Smooth muscle cell (in vitro differentiated cells): ENCODE measurements at regions not wholly inside any gene's neighbourhood (a gene's known extent, or its start where the extent isn't known, plus 50 kb on each side); places are given as distances from the start of the nearest gene placed in this dataset.

ENCODE experiments used
- DNase-seq: peaks from one replicate; lab custom pipeline; 2025; ENCODE audit not compliant: unreplicated experiment; lab: John Stamatoyannopoulos, UW
- H2AFZ ChIP-seq: fragments of 200-600 bp; sonication (generic); 2 replicates; pipeline ENCODE4 v1.6.0; 2016; ENCODE audit warnings: antibody characterized with exemption, low read depth, mild to moderate bottlenecking
- H3F3A ChIP-seq: fragments of 200-600 bp; sonication (generic); 2 replicates; pipeline ENCODE4 v1.6.0; 2017; ENCODE audit warnings: antibody characterized with exemption, low read depth
- H3K27ac ChIP-seq: fragments of 200-600 bp; sonication (generic); 2 replicates; pipeline ENCODE4 v1.5.1; 2016; ENCODE audit warnings: low read depth, mild to moderate bottlenecking
- H3K27me3 ChIP-seq: fragments of 200-600 bp; sonication (generic); 2 replicates; pipeline ENCODE4 v1.6.1; 2016; ENCODE audit warnings: low read depth, mild to moderate bottlenecking
- H3K36me3 ChIP-seq: fragments of 200-600 bp; sonication (generic); 2 replicates; pipeline ENCODE4 v1.5.1; 2016; ENCODE audit warnings: low read depth
- H3K4me1 ChIP-seq: fragments of 200-600 bp; sonication (generic); 2 replicates; pipeline ENCODE4 v1.5.1; 2016; ENCODE audit warnings: low read depth
- H3K4me2 ChIP-seq: fragments of 200-600 bp; sonication (generic); 2 replicates; pipeline ENCODE4 v1.6.0; 2016; ENCODE audit warnings: mild to moderate bottlenecking
- H3K4me3 ChIP-seq: fragments of 200-600 bp; sonication (generic); 2 replicates; pipeline ENCODE4 v1.5.1; 2016; ENCODE audit warnings: mild to moderate bottlenecking
- H3K79me2 ChIP-seq: fragments of 200-600 bp; sonication (generic); 2 replicates; pipeline ENCODE4 v1.6.0; 2016; ENCODE audit warnings: low read depth, mild to moderate bottlenecking
- H3K9ac ChIP-seq: fragments of 200-600 bp; sonication (generic); 2 replicates; pipeline ENCODE4 v1.6.0; 2016; ENCODE audit warnings: low read depth
- H3K9me3 ChIP-seq: fragments of 200-600 bp; sonication (generic); replicated peaks from 2 replicates; pipeline ENCODE4 v1.5.1; 2016; ENCODE audit warnings: low read depth
- H4K20me1 ChIP-seq: fragments of 200-600 bp; sonication (generic); 2 replicates; pipeline ENCODE4 v1.6.0; 2016; ENCODE audit warnings: low read depth
- WGBS: methylation state at CpG from one replicate; pipeline ENCODE4 v1.1.7; 2016; ENCODE audit warnings: low lambda C conversion rate; 5-methylcytosine and 5-hydroxymethylcytosine counted together
- TF ChIP-seq, protein P1 (sequence below): fragments of 200-600 bp; sonication (generic); IDR thresholded peaks from 2 replicates; pipeline ENCODE4 v1.5.1; 2017; ENCODE audit warnings: borderline replicate concordance, mild to moderate bottlenecking, antibody characterized with exemption; ENCODE audit not compliant: insufficient read depth, poor library complexity, severe bottlenecking

DNA sequence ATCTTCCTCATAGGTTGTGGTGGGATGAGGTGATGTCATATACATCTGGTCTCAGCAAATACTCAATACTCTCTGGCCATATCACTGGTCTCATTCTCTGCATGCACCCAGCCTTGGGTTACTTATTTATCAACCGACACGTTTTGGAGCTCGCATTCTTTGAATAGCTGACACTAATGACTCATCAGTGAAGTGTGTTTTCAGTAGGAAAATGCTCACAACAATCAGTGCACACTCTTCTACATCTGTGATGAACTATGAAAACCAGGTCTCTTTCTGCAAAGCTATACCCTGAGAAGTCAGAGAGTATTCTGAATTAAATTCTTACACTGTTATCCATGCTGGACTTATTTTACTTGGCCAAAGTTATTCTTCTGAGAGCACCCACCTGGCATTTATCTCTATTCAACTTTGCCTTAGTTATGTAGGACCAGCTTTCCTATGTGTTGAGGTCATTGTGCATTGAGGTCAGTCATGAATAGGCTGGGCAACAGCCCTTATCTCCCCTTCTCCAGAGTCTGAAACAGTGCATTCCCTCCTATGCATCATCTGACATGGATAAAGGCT lies 58.7 kb upstream of the DHX15 start:
- no peak overlapping the region for H3K9ac ChIP-seq
- no peaks in the 10 kb centered on the region for H3K9me3 ChIP-seq
- WGBS: 11% methylated on average over 3 of the region's 3 CpGs
- no peaks in the 10 kb centered on the region for H3K4me1 ChIP-seq
- H3F3A ChIP-seq: peaks cover 4% of the 10 kb centered on the region
- DNase-seq: no peak
- H3K27me3 ChIP-seq: no peaks in the 10 kb centered on the region
- H3K79me2 ChIP-seq: no peaks in the 10 kb centered on the region
- no peaks in the 10 kb centered on the region for H4K20me1 ChIP-seq
- peak overlapping the region; percentile 43 for H3K4me2 ChIP-seq
- no peak overlapping the region for H2AFZ ChIP-seq
- H3K36me3 ChIP-seq: no peaks in the 10 kb centered on the region
- peak overlapping the region; percentile 11 for H3K27ac ChIP-seq
- TF ChIP-seq, protein P1, sequence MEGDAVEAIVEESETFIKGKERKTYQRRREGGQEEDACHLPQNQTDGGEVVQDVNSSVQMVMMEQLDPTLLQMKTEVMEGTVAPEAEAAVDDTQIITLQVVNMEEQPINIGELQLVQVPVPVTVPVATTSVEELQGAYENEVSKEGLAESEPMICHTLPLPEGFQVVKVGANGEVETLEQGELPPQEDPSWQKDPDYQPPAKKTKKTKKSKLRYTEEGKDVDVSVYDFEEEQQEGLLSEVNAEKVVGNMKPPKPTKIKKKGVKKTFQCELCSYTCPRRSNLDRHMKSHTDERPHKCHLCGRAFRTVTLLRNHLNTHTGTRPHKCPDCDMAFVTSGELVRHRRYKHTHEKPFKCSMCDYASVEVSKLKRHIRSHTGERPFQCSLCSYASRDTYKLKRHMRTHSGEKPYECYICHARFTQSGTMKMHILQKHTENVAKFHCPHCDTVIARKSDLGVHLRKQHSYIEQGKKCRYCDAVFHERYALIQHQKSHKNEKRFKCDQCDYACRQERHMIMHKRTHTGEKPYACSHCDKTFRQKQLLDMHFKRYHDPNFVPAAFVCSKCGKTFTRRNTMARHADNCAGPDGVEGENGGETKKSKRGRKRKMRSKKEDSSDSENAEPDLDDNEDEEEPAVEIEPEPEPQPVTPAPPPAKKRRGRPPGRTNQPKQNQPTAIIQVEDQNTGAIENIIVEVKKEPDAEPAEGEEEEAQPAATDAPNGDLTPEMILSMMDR: no peak
- no peak overlapping the region for H3K4me3 ChIP-seq

DNA sequence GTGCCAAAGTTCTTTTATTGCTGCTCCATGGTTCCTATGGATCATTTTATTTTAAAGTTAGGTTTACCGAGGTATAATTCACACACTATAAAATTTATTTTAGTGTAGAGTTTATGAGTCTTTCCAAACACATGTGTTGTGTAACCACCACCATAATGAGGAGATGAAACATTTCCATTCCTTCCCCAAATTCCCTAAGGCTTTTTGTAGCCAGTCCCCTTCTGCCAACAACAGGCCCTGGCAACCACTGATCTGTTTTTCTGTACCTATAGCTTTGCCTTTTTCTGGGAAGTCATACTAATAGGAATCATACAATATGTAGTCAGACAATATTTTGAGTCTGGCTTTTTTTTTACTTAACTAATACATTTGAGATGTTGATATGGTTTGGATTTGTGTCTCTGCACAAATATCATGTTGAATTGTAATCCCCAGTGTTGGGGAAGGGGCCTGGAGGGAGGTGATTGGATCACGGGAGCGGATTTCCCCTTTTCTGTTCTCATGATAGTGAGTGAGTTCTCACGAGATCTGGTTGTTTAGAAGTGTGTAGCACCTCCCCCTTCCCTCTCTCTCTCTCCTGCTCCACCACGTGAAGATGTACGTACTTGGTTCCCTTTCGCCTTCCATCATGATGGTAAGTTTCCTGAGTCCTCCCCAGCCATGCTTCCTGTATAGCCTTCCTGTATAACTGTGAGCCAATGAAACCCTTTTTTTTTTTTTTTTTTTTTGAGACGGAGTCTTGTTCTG lies 59.6 kb upstream of the DHX15 start:
- no peak overlapping the region for H2AFZ ChIP-seq
- H3K9me3 ChIP-seq: no peaks in the 10 kb centered on the region
- H3K27ac ChIP-seq: peak overlapping the region; percentile 11
- H3K9ac ChIP-seq: no peak overlapping the region
- H3K4me3 ChIP-seq: no peak overlapping the region
- no peaks in the 10 kb centered on the region for H4K20me1 ChIP-seq
- no peaks in the 10 kb centered on the region for H3K27me3 ChIP-seq
- TF ChIP-seq, protein P1: no peak
- no peaks in the 10 kb centered on the region for H3K4me1 ChIP-seq
- WGBS: 82% methylated on average over 8 of the region's 8 CpGs
- no peaks in the 10 kb centered on the region for H3K79me2 ChIP-seq
- no peaks in the 10 kb centered on the region for H3K36me3 ChIP-seq
- no peak for DNase-seq
- peak overlapping the region; percentile 43 for H3K4me2 ChIP-seq
- H3F3A ChIP-seq: peaks cover 4% of the 10 kb centered on the region

DNA sequence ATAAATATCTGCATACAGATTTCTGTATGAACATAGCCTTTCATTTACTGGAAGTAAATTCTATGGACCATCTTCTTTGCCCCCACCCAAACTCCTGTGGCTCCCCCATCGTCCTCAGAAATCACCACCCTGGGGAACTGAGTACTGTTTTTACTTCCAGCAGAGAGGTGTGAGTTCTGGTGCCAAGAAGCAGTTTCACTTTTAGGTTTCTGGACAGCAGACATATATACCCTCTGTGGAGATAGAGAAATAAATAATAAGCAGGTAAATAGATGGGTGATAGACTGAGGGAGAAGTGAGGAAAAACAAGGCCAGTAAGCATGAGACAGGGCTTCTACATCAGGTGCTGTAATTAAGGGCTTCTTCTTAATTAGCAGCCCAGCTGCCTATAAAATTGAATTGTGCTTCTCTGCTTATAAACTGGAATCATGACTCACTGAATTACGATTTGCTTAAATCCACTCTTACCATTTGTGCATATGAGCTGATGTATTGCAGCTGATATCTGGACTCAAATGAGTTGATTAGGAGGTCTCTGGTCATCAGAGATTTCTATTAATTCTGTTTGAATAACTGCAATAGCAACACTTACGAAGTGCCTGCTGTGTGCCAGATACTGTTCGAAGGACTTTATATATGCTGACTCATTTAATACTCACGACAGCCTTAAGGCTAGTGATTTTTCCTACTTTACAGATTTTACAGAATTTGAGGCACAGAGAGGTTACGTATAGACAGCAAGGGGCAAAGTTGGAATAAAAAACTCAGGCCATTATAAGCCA lies 60.8 kb upstream of the DHX15 start:
- no peak overlapping the region for H2AFZ ChIP-seq
- H4K20me1 ChIP-seq: no peaks in the 10 kb centered on the region
- peaks cover 4% of the 10 kb centered on the region for H3F3A ChIP-seq
- H3K4me1 ChIP-seq: no peaks in the 10 kb centered on the region
- no peaks in the 10 kb centered on the region for H3K36me3 ChIP-seq
- no peaks in the 10 kb centered on the region for H3K9me3 ChIP-seq
- no peaks in the 10 kb centered on the region for H3K27me3 ChIP-seq
- no peak overlapping the region for H3K4me3 ChIP-seq
- H3K79me2 ChIP-seq: no peaks in the 10 kb centered on the region
- DNase-seq: no peak
- no peak overlapping the region for H3K9ac ChIP-seq
- no peak overlapping the region for H3K27ac ChIP-seq
- no peak overlapping the region for H3K4me2 ChIP-seq
- TF ChIP-seq, protein P1: no peak
- whole genome bisulfite sequencing: 56% methylated on average over 6 of the region's 6 CpGs
